NCI-H1048 (cell line): ENCODE measurements at regions not wholly inside any gene's neighbourhood (a gene's known extent, or its start where the extent isn't known, plus 50 kb on each side); places are given as distances from the start of the nearest gene placed in this dataset.
"Not testable (repeated sequence)": the region's sequence is repeated elsewhere in the genome, so short reads cannot be mapped to it uniquely, and the experiment has no call there.

Source experiments
- DNase-seq: peaks from one replicate; lab custom pipeline; 2025; lab: John Stamatoyannopoulos, UW

DNA sequence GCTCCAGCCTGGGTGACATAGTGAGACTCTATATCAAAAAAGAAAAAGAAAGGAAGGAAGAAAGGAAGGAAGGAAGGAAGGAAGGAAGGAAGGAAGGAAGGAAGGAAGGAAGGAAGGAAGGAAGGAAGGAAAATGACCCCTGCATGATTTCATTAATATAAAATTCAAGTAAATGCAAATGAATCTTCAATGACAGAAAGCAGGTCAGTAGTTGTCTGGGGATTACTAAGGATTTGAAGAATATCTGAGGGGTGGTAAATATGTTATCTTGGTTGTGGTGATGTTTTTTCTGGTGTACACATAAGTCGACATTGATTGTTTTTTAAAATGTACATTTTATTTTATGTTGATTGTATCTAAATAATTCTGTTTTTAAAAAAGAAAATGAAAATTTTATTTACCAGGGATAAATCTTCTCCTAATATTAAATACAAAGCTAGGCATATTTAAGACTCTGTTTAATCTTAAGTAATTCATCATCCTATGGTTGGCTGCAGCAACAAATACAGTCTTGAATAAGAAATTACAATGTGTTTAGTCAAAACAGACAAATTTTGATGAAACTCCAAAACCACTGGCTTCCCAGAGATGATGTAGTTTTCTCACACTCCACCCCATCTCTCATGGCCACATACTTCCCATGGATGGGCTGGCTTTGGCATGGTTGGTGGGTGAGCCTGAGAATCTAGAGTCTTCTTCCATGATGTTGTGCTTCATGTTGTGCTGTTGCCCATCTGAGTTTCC, 314.7 kb upstream of the REG3G start:
- DNase-seq: no peak

DNA sequence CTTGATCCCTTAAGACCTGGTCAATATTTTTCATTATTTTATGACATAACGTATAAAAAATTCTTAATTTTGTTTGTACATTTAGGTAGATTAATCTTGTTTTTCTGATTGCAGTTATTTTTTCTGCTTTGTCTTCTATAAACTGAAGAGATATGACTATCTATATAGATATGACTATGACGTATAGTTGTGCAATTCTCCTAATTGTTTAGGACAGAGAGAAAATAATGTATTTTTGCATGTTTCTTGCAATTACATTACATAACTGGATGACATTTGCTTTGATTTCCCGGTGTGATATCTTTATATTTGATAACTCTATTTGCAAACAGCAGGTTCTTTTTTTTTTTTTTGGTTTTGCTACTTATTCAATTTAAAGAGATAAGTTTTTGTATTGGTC, 310.2 kb upstream of the REG3G start:
- DNase-seq: no peak

DNA sequence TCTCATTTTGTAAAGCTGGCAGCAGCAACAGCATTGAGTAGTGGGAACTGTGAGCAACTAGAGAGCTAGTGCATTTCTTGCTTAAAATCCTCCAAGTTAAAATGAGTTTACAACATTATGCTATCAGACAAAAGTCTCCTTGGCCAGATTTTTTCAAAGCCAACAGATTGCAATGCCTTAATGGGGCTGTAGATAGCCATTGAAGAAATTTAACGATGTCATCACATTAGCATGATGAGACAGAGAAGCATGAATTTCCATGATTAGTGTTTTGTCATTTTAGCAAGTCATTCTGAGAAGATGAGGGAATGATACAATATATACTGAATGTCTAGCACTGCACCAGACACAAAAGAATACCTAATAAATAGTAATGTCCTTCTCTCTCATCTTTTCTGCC, 307.5 kb upstream of the REG3G start:
- DNase-seq: no peak

DNA sequence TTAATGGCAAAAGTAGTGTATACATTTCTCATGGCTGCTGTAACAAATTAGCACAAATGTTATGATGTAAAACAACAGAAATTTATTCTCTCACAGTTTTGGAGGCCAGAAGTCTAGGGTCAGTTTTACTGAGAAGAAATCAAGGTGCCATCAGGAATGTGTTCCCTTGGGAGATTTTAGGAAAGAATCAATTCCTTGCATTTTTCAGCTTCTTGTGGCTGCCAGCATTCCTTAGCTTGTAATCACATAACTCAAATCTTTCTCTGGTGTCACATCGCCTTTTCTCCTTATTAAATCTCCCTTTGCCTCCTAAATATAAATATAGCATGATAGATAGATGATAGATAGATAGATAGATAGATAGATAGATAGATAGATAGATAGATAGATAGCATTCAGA, 307.0 kb upstream of the REG3G start:
- no peak for DNase-seq

DNA sequence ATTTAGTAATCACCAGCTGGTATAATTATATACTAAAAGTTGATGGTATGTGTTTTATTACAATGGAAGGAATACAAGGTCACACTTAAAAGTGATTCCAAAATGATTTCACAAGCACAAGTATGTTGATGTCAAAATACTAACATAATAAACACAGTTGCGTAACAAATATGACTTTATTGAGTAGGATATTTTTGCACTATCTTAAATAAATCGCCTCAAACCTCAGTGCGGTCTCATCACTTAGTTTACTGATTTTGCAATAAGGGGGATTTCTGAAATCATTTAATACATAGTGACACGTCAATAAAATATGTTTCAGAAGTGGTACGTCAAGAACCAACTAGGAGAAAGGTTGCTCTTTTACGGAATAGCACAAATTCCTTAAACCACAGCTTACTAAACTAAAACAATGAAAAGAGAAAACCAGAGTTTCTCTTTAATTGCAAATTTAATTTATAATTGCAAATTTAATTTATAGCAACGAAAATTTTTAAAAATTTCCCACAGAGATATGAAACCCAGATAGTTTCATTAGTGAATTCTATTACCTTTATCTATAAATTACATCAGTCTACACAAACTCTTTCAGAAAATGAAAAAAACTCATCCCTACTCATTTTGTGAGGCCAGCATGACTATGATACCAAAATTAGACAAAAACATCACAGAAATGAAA, 304.0 kb upstream of the REG3G start:
- DNase-seq: no peak

DNA sequence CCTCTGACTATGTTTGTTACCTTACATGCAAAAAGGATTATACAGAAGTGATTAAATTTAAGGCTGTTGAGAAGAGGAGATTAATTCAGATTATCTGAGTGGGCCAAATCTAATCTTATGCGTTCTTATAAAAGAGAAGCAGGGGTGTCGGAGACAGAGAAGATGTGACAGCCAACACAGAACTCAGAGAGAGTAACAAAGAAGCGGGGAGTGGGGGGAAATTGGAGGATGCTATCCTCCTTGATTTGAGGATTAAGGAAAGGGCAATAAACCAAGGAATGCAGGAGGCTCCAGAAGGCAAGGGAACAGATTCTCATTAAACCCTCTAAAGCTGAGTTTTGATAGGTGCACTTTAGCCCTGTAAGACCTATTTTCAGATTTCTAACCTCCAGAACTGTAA, 291.3 kb upstream of the REG3G start:
- no peak for DNase-seq

DNA sequence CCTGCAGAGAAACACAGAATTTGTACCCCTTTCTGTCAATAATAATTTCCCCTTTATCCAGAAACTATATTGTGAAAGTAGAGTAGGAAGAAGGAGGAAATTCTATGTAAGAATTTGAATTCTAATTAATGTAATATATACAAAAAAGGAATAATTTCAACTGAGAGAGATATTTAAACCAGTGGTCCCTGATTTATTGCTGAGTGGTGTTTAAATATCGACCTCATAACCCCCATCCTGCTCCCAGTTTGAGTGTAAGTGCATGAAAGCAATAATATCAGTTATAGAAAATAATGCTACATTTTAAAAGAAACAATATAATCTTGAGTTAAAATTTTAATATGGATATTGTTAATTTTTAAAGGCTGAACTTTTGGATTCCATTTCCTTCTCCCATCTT, 286.2 kb upstream of the REG3G start:
- DNase-seq: no peak

DNA sequence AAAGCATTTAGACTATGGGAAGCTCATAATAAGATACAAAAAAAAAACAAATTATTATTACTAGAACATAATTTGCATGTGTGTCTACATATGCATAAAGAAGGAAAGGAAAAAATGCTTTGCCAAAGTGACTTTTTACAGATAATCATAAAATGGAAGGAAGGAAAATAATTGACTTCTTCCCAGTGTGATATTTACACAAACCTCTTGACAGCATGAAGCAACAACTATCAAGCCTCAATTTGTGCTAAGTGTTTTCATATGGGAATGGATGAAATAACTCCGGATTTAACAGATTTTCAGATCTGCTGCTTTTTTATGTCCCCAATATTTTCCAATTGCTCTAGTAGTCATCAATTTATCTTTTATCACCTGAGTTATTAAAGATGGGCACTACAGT, 275.9 kb upstream of the REG3G start:
- no peak for DNase-seq

DNA sequence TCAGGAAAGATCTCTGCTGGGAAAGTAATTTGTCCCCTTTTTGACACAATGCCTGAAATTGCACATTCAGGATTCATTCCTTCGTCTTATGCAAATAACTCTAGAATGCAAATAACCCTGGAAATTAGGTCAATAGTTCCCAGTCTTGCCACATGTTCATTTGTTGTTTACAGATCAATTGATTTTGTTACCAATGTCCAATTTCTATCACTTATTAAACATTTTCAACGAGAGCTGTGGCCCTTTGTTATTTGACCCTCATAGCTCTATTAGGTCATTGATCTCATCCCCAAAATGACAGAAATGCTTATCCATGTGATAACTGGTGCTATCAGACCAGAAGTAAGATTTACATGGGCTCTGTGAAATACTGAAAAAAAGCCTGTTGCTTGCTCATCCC, 275.3 kb upstream of the REG3G start:
- DNase-seq: no peak

DNA sequence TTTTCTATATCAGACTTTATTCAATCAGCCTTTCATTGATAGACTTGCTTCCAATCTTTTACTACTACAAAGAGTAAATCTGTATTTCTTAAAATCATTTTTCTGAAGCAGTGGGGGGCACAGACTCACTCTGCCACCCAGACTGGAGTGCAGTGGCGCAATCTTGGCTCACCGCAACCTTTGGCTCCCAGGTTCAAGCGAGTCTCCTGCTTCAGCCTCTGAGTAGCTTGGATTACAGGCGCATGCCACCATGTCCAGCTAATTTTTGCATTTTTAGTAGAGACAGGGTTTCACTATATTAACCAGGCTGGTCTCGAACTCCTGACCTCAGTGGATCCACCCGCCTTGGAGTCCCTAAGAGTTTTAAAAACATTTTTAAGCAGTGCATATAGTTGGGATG, 270.6 kb upstream of the REG3G start:
- DNase-seq: no peak

DNA sequence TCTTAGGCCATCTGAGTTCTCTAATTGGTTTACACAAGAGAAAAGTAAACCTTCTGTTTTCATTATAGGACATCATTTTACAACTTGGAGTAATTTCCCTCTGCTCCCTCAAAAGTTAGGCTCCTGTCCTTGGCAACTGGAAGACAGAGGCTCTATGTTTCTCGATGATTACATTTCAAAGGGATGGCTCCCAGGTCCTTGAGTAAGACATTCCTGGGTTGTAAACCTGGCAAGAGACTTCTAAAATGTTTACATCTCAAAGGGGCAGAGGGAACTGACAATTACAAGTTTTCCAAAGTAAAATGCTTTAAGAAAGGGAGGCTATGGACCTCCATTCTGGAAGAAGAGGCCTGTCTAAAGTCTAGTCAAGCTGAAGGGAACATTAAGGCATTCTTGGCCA, 268.3 kb upstream of the REG3G start:
- DNase-seq: no peak

DNA sequence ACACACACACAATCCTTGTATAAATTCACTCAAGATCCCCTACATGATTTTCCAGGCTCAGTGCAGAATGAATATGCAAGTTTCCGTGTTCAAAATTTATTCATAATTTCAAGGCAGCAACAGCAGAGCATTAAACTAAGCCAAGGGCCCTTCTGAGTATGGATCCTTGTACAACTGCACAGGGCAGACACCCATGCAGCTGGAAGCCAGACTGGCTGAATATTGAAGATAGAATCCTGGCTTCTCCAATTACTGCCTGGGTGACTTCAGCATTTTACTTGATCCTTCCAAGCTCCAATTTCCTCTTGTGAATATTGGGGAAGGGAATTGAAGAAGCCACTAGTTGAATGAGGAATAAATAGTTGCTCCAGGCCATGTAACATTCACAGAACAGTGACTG, 267.9 kb upstream of the REG3G start:
- DNase-seq: no peak

DNA sequence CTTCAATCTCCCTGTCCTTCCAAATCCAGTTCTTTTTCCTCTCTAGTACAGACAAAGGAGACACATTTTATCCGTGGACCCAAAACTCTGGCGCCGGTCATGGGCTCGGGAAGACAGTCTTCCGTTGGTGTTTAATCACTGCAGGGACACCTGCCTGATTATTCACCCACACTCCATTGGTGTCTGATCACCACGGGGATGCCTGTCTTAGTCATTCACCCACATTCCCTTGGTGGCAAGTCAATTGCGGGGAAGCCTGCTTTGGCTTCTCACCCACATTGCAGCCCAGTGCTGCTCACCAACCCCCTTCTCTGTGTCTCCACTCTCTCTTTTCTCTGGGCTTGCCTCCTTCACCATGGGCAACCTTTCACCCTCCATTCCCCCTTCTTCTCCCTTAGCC, 266.7 kb upstream of the REG3G start:
- not testable (repeated sequence) for DNase-seq

DNA sequence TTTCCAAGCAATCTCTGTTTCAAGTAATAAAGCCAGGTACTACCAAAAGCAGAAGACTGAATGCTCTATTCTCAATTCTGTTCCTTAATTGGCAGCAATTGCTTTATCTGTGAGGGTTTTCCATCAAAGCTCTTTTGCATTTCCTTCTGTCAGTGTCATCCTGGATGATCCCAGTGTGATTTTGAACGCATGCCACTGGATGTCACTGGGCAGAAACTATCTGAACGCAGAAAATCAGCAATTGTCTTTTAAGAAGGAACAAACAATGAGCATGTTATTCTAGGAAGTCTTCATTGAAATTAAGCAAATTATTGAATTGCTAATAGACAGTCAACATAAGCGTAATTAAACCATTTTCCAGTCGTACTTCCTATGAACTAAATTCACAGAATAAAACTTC, 259.0 kb upstream of the REG3G start:
- no peak for DNase-seq

DNA sequence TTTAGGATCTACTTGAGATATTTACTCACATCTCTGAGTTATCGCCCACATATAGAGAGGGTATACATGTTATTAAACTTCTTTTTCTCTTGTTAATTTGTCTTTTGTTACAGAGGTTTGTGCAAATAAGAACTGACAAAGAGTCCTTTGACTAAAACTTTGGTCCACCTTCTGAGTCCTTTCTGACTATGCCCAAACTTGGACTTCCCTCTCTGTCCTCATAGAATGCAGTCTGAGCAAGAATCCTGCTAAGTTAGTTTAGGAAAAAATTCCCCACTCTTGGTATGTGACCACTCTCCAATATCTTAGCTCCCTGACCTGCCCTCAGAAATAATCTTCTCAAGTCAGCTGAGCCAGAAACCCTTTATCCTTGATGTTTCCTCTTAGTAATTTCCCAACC, 257.5 kb upstream of the REG3G start:
- no peak for DNase-seq

DNA sequence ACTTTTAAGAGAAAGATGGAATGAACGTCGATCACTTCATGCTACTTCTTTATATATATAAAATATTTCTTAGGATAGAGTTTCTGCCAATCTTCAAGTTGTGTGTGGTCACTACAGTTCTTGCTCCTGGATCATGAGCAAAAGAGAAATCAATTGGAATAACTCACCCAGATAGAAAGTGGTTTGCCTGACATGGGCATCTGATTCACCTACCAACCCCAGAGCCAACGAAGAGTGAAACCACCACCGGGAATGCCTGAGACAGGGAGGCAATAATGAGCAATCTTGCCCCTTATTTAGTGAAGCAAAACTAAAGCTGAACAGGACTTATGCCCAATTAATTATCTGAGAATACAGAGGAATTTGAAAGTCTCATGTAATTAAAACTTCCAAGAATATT, 250.2 kb upstream of the REG3G start:
- no peak for DNase-seq

DNA sequence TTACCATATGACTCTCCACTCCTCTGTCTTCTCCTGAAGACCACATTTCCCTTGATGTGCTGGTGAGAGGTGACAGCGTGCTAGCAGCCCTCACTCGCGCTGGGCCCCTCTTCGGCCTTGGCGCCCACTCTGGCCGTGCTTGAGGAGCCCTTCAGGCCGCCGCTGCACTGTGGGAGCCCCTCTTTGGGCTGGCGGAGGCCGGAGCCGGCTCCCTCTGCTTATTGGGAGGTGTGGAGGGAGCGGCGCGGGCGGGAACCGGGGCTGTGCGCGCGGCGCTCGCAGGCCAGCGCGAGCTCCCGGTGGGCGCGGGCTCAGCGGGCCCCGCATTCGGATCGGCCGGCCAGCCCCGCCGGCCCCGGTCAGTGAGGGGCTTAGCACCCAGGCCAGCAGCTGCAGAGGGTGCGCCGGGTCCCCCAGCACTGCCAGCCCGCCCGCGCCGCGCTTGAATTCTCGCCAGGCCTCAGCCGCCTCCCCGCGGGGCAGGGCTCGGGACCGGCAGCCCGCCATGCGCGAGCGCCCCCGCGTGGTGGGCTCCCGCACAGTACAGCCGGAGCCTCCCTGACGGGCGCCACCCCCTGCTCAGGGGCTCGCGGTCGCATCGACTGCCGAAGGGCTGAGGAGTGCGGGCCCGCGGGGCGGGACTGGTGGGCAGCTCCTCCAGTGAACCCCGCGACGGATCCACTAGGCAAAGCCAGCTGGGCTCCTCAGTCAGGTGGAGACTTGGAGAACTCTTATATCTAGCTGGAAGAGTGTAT, 246.6 kb upstream of the REG3G start:
- DNase-seq: no peak

DNA sequence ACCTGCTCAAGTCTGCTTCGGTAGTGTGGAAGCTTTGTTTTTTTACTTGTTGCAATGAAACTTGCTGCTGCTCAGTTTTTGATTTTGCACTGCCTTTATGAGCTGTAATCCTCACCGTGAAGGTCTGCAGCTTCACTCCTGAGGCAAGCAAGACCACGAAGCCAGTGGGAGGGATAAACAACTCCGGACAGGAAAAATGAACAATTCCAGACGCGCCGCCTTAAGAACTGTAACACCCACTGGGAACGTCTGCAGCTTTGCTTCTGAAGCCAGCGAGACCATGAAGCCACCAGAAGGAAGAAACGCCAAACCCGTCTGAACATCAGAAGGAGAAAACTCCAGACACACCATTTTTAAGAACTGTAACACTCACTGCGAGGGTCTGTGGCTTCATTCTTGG, 245.7 kb upstream of the REG3G start:
- no peak for DNase-seq

DNA sequence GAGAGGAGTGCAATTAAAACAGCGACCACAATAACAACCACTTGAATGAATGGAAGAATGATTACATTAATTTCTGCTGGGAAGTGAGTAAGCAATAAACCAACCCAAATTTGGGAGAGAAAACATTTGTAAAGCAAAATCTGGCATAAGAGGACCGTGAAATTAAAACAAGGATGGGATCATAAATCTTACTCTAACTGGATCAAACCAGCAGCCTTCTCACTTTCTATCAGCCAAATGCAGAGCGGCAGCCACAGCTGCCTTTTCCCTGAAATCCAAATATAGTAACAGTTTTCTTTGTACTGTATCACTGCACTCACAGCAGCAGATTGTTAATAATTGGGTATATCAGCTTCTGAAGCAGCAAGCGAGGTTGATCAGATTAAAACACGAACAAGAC, 245.2 kb upstream of the REG3G start:
- no peak for DNase-seq

DNA sequence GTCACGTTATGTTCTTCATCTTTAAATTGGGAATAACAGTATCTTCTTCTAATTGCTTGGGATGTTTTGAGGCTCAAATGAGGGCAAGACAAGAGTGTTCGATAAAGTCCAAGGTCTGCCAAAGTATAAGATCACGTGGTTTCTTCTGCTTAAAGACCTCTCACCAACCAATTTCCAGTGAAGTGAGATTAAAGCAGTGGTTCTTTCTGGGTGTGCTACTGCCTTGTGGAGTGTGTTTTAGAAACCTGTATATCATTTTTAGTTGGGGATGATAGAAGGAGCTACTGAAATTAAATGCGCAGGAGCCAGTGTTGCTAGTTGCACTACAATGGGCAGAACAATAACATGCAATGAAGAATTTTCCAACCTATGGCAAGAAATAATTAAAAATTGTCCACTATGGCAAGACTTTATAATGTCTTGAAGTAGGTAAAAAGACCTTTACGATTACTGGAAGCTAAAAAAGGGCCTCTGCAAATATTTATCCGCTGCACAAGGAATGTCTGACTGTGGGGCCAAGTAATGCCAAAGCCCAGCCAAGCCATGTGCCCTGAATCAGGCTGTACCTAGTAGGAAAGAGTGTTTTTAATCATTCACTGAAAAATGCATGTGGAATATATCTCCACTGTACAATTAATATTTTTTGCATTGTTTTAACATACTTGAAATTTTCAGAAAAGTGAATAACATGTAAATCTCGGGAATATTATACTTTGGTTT, 244.5 kb upstream of the REG3G start:
- DNase-seq: no peak

DNA sequence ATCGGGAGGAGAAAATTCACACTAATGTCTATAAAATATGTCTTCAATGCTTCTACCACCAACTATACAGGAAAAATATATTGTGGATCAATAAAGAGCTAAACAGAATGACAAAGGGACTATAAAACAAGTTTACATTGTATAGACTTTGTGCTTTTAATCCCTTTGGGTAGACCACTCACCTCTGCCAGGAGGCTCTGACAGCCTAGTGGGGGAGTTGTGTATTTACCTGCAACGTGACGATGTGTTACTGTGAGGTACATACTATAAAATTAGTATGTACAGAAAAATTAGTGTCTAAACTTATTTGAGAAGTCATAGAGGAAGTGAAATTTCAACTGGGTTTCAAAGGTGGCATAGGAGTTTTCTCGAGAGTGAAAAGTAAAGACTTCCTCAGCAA, 243.3 kb upstream of the REG3G start:
- no peak for DNase-seq

DNA sequence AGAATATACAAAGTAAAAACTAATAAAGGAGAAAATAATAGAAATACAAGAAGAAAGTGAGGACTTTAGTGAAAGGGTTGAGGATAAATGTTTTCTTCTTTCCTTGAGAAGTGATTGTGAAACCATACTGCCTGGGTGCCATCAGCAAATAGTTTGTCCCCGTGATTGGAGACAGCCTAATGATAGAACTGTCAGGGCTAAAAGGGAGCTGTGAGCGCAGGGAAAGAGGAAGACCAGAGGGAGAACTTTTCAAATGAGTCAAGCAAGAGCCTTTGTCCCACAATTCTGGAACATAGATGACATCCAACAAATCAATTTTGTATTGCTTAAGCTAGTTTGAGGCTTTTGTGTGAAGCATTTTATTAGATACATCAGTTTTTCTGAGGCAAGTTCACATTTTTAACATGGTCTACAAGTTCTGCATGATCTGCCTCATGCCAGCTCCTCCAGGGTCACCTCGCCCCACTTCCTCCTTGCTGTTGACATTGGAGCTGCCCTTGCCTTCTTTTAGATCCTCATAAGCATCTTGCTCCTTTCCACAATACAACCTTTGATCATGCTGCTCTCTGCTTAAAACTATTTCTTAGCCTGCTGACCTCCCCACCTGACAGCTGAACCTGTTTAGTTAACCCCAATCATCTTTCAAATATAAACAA, 213.4 kb upstream of the REG3G start:
- no peak for DNase-seq
